Activated CD4-positive, alpha-beta T cell treated with anti-CD3 and anti-CD28 coated beads, Interleukin-2, amount 10 ng/mL, durations not matched to agents 24 days and 14 days (primary cell): ENCODE measurements at regions not wholly inside any gene's neighbourhood (a gene's known extent, or its start where the extent isn't known, plus 50 kb on each side); places are given as distances from the start of the nearest gene placed in this dataset.
A peak's percentile ranks its signal among the peaks of the same experiment; 100 is the strongest.
"Not testable (repeated sequence)": the region's sequence is repeated elsewhere in the genome, so short reads cannot be mapped to it uniquely, and the experiment has no call there.

ENCODE experiments used
- DNase-seq: peaks from one replicate; pipeline ENCODE4 v3.0.0; 2022
- H3K27ac Mint-ChIP-seq: one replicate; pipeline ENCODE4 v1.8.0; 2022; ENCODE audit warnings: mild to moderate bottlenecking, mixed read lengths
- H3K27me3 Mint-ChIP-seq: one replicate; pipeline ENCODE4 v1.8.0; 2022; ENCODE audit warnings: mixed read lengths
- H3K36me3 Mint-ChIP-seq: one replicate; pipeline ENCODE4 v1.8.0; 2022; ENCODE audit warnings: low read depth, mild to moderate bottlenecking, mixed read lengths
- H3K4me1 Mint-ChIP-seq: one replicate; pipeline ENCODE4 v1.8.0; 2021; ENCODE audit warnings: mixed read lengths
- H3K4me3 Mint-ChIP-seq: one replicate; pipeline ENCODE4 v1.8.0; 2022; ENCODE audit warnings: mild to moderate bottlenecking, moderate library complexity, mixed read lengths
- H3K9me3 Mint-ChIP-seq: one replicate; pipeline ENCODE4 v1.8.0; 2021; ENCODE audit warnings: mixed read lengths
- intact Hi-C: fragments of 100-400 bp; cut with micrococcal nuclease; formaldehyde crosslinking; loops from one replicate; pipeline ENCODE4 v1.15.1; 2023

GRCh38 chr4:118410138-118410537, 57.3 kb upstream of the PRSS12 start:
- H3K36me3 Mint-ChIP-seq: no peaks in the 10 kb centered on the region
- H3K4me1 Mint-ChIP-seq: no peaks in the 10 kb centered on the region
- no peak for DNase-seq
- intact Hi-C loops: no loop called here
- no peak overlapping the region for H3K27ac Mint-ChIP-seq
- no peaks in the 10 kb centered on the region for H3K9me3 Mint-ChIP-seq
- no peak overlapping the region for H3K4me3 Mint-ChIP-seq
- no peaks in the 10 kb centered on the region for H3K27me3 Mint-ChIP-seq

GRCh38 chr4:118417325-118417724, 64.5 kb upstream of the PRSS12 start:
- H3K4me1 Mint-ChIP-seq: no peaks in the 10 kb centered on the region
- no peaks in the 10 kb centered on the region for H3K36me3 Mint-ChIP-seq
- no peak for DNase-seq
- H3K27ac Mint-ChIP-seq: no peak overlapping the region
- no peaks in the 10 kb centered on the region for H3K9me3 Mint-ChIP-seq
- no peak overlapping the region for H3K4me3 Mint-ChIP-seq
- peaks cover 5% of the 10 kb centered on the region for H3K27me3 Mint-ChIP-seq
- intact Hi-C loops: no loop called here

GRCh38 chr4:118417800-118418199, 65.0 kb upstream of the PRSS12 start:
- H3K9me3 Mint-ChIP-seq, intact Hi-C loops: not testable (repeated sequence)

GRCh38 chr4:118418396-118418795, 65.6 kb upstream of the PRSS12 start:
- H3K4me3 Mint-ChIP-seq, H3K4me1 Mint-ChIP-seq, intact Hi-C loops, H3K36me3 Mint-ChIP-seq, DNase-seq, H3K27ac Mint-ChIP-seq, H3K27me3 Mint-ChIP-seq, H3K9me3 Mint-ChIP-seq: not testable (repeated sequence)

More at GRCh38 chr4:118417800-118418199, 65.0 kb upstream of the PRSS12 start:
- not testable (repeated sequence) for H3K36me3 Mint-ChIP-seq, DNase-seq, H3K27ac Mint-ChIP-seq, H3K4me3 Mint-ChIP-seq, H3K4me1 Mint-ChIP-seq, H3K27me3 Mint-ChIP-seq

GRCh38 chr4:118419626-118420025, 66.8 kb upstream of the PRSS12 start:
- H3K9me3 Mint-ChIP-seq, H3K4me3 Mint-ChIP-seq, DNase-seq, H3K36me3 Mint-ChIP-seq, H3K27me3 Mint-ChIP-seq, intact Hi-C loops, H3K4me1 Mint-ChIP-seq, H3K27ac Mint-ChIP-seq: not testable (repeated sequence)

GRCh38 chr4:118424062-118424461, 71.3 kb upstream of the PRSS12 start:
- H3K4me1 Mint-ChIP-seq, intact Hi-C loops, H3K9me3 Mint-ChIP-seq, H3K36me3 Mint-ChIP-seq, H3K27me3 Mint-ChIP-seq, H3K27ac Mint-ChIP-seq, H3K4me3 Mint-ChIP-seq: not testable (repeated sequence)
- peak; percentile 78 for DNase-seq

GRCh38 chr4:118428881-118429280, 76.1 kb upstream of the PRSS12 start:
- intact Hi-C loops, DNase-seq, H3K9me3 Mint-ChIP-seq, H3K27ac Mint-ChIP-seq, H3K4me1 Mint-ChIP-seq, H3K27me3 Mint-ChIP-seq, H3K4me3 Mint-ChIP-seq, H3K36me3 Mint-ChIP-seq: not testable (repeated sequence)

- H3K9me3 Mint-ChIP-seq, H3K27me3 Mint-ChIP-seq, H3K36me3 Mint-ChIP-seq, intact Hi-C loops, H3K4me1 Mint-ChIP-seq, H3K4me3 Mint-ChIP-seq, DNase-seq, H3K27ac Mint-ChIP-seq: not testable (repeated sequence)
Measured at GRCh38 chr4:118432359-118432758, 79.6 kb upstream of the PRSS12 start.

- intact Hi-C loops, H3K4me3 Mint-ChIP-seq, H3K36me3 Mint-ChIP-seq, H3K4me1 Mint-ChIP-seq, DNase-seq, H3K9me3 Mint-ChIP-seq, H3K27me3 Mint-ChIP-seq, H3K27ac Mint-ChIP-seq: not testable (repeated sequence)
Measured at GRCh38 chr4:118433612-118434375, 81.0 kb upstream of the PRSS12 start.

GRCh38 chr4:118435415-118435814, 82.6 kb upstream of the PRSS12 start:
- H3K9me3 Mint-ChIP-seq, H3K36me3 Mint-ChIP-seq, DNase-seq, H3K4me3 Mint-ChIP-seq, H3K4me1 Mint-ChIP-seq, intact Hi-C loops, H3K27me3 Mint-ChIP-seq, H3K27ac Mint-ChIP-seq: not testable (repeated sequence)

- H3K27me3 Mint-ChIP-seq, H3K27ac Mint-ChIP-seq, H3K9me3 Mint-ChIP-seq, H3K36me3 Mint-ChIP-seq, H3K4me1 Mint-ChIP-seq, DNase-seq, H3K4me3 Mint-ChIP-seq, intact Hi-C loops: not testable (repeated sequence)
Measured at GRCh38 chr4:118442115-118442837, 89.5 kb upstream of the PRSS12 start.

- H3K4me3 Mint-ChIP-seq, H3K27me3 Mint-ChIP-seq, H3K27ac Mint-ChIP-seq, intact Hi-C loops, H3K36me3 Mint-ChIP-seq, H3K9me3 Mint-ChIP-seq, H3K4me1 Mint-ChIP-seq, DNase-seq: not testable (repeated sequence)
Measured at GRCh38 chr4:118447397-118447796, 94.6 kb upstream of the PRSS12 start.

- H3K4me3 Mint-ChIP-seq, H3K27me3 Mint-ChIP-seq, H3K9me3 Mint-ChIP-seq, H3K36me3 Mint-ChIP-seq, H3K27ac Mint-ChIP-seq, H3K4me1 Mint-ChIP-seq, intact Hi-C loops: not testable (repeated sequence)
- peak; percentile 4 for DNase-seq
Measured at GRCh38 chr4:118454857-118455256, 102.1 kb upstream of the PRSS12 start.

- intact Hi-C loops, H3K27me3 Mint-ChIP-seq, H3K4me1 Mint-ChIP-seq, H3K27ac Mint-ChIP-seq, H3K4me3 Mint-ChIP-seq, H3K36me3 Mint-ChIP-seq, H3K9me3 Mint-ChIP-seq, DNase-seq: not testable (repeated sequence)
Measured at GRCh38 chr4:118461435-118461834, 108.6 kb upstream of the PRSS12 start.

GRCh38 chr4:118465831-118466230, 113.0 kb upstream of the PRSS12 start:
- H3K4me3 Mint-ChIP-seq, H3K4me1 Mint-ChIP-seq, H3K9me3 Mint-ChIP-seq, intact Hi-C loops, H3K27me3 Mint-ChIP-seq, H3K27ac Mint-ChIP-seq, H3K36me3 Mint-ChIP-seq, DNase-seq: not testable (repeated sequence)
